Stimulated activated CD8-positive, alpha-beta memory T cell treated with anti-CD3 and anti-CD28 coated beads, Interleukin-15, amount 100 ng/mL, for 4 hours (primary cell): ENCODE measurements at regions not wholly inside any gene's neighbourhood (a gene's known extent, or its start where the extent isn't known, plus 50 kb on each side); places are given as distances from the start of the nearest gene placed in this dataset.
"Not testable (repeated sequence)": the region's sequence is repeated elsewhere in the genome, so short reads cannot be mapped to it uniquely, and the experiment has no call there.

ENCODE experiments used
- DNase-seq, 2 donors: peaks; one replicate each; pipeline ENCODE4 v3.0.0-alpha.2; 2020; ENCODE audit warnings: low read depth in 2 of 2

- no peak for DNase-seq
Measured at GRCh38 chr2:61626827-61627226, 88.7 kb upstream of the XPO1 start.

- no peak for DNase-seq
Measured at GRCh38 chr2:61623747-61624146, 85.6 kb upstream of the XPO1 start.

- DNase-seq: no peak
Measured at GRCh38 chr2:61620244-61621159, 82.3 kb upstream of the XPO1 start.

GRCh38 chr2:61619561-61619960 is 81.4 kb upstream of the XPO1 start:
- DNase-seq: no peak

- DNase-seq: no peak
Measured at GRCh38 chr2:61617610-61618009, 79.5 kb upstream of the XPO1 start.

GRCh38 chr2:61605245-61605644 is 67.1 kb upstream of the XPO1 start:
- DNase-seq: no peak

GRCh38 chr2:61604433-61604832 is 66.3 kb upstream of the XPO1 start:
- DNase-seq: no peak

- DNase-seq: not testable (repeated sequence)
Measured at GRCh38 chr2:61598515-61599156, 60.5 kb upstream of the XPO1 start.

- DNase-seq: no peak
Measured at GRCh38 chr2:61597300-61598289, 59.4 kb upstream of the XPO1 start.

GRCh38 chr2:61594201-61594600 is 56.0 kb upstream of the XPO1 start:
- not testable (repeated sequence) for DNase-seq

GRCh38 chr2:61593648-61594047 is 55.5 kb upstream of the XPO1 start:
- DNase-seq: not testable (repeated sequence)

- no peak for DNase-seq
Measured at GRCh38 chr2:61590214-61590613, 52.1 kb upstream of the XPO1 start.

- no peak for DNase-seq
Measured at GRCh38 chr2:61588566-61588965, 50.4 kb upstream of the XPO1 start.
